GM19351 (cell line): ENCODE measurements at regions not wholly inside any gene's neighbourhood (a gene's known extent, or its start where the extent isn't known, plus 50 kb on each side); places are given as distances from the start of the nearest gene placed in this dataset.
A peak's percentile ranks its signal among the peaks of the same experiment; 100 is the strongest.

Source experiments
- ATAC-seq: cut with Tn5 transposase; IDR thresholded peaks from one replicate; pipeline ENCODE4 v1.9.1; 2021; ENCODE audit warnings: mild to moderate bottlenecking, moderate library complexity; ENCODE audit not compliant: unreplicated experiment

DNA sequence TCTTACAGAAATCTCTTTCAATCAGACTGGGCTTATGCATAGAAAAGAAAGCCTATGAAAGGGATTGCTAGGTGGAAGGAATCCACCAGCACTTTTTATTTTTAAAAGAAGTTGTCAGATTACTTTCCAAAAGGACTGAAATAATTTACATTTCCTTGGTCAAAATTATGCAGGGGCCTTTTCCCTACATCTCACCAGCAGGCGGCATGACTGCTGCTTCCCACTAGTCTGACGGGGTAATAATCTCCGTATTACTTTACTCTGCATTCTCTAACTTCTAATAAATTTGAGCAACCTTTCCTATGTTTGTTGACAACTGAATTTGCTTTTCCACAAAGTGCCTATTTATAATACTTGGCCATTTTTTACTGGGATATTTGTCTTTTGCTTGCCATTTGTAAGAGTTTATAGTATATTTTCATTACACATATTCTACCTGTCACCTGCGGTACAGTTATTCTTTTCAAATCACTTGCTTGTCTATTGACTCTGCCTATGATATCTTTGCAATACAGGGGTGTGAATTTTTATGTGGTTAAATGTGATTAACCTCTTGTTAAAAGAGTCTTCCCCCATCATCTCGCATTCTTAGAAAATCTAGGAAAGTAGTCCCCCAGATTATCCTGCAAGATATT is 51.9 kb upstream of the USP47 start:
- no peak for ATAC-seq

DNA sequence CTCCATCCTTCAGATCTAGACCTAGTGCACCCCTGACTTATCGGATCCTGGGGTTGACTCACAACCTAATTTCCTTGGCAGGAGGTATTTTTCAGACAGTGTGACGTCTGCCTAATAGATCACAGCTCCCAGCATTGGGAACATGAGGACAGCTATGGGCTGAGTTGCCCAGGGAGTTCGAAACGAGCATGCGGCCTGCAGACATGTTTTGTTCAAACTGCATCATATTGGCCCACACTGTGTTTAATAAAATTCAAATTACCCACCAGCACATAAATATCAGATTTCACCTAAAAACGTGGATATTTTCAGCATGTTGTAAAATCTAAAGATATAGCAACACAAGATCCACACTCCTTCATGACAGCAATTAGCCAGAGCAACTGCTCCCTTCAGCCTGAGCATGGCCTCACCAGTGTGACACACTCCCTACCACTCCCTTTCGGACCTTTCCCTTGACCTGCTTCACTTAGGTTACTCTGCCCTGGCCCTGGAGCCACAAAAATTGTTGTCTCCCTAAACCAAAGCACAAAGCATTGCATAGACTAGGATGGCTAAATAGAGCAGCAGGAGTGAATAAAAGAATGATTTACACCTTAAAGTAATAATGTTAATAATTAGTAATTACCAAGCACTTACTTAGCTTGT is 53.6 kb upstream of the USP47 start:
- ATAC-seq: no peak

DNA sequence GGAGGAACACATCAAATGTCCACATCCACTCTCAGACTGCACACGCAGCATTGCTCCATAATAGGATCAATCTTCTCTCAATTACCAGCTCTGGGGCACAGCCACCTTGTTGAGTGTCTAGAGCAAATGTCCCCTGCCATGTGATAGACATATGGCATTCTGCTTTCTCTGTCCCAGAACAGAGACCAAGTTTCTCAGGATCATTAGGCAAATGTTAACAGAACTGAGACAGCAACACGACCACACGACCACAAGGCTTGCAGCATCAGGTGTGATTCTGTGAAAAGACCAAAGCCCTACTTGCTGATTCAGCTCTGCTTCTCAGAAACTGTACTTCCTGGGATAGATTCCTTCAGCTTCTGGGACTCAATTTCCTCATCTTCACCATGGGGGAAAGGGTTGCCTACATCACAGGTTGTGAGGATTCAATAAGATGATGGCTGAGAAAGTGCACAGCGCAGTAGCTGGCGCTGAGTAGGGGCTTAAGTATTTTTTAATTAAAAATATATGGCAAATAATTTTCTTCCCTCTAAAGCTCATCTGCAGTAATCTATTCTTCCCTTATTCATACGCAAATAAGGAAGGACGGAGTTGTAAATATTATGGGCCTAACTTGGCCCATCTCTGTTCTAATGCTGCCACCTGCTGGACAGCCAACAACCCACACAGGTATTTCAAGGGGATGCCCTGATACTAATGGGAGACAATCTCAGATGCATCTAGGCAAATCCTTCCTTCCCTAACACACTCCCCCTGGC is 54.3 kb upstream of the USP47 start:
- ATAC-seq: peak; percentile 80

DNA sequence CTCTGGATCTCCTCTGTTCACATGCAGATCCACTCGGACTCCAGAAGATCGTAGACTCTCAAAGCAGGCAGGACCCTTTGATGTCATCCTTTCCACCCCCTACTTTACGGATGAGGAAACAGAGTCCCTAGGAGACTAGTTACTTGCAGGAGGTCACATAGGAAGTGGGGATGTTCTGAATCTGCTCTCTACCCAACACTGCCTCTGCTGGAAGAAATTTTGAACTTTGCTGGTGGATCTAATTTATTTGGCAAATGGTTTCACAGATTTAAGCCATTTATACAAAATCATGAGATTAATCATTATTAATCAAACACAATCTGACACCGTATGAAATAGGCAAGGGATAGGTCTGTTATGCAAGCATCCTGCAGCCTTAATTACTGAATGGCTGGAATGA is 55.0 kb upstream of the USP47 start:
- no peak for ATAC-seq

DNA sequence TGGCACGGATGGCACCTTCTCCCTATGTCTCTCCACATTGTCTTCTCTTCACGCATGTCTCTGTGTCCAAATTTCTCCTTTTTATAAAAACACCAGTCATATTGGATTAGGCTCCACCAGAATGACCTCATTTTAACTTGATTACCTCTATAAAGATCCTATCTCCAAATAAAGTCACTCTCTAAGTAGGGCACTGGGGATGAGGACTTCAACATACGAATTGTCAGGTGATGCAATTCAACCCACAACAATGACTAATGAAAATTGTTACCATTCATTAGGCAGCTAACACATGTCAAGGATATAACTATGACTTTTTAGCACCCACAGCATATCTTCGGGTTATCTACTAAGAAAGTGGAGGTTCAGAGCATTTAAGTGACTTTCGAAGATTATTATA is 55.5 kb upstream of the USP47 start:
- ATAC-seq: no peak

DNA sequence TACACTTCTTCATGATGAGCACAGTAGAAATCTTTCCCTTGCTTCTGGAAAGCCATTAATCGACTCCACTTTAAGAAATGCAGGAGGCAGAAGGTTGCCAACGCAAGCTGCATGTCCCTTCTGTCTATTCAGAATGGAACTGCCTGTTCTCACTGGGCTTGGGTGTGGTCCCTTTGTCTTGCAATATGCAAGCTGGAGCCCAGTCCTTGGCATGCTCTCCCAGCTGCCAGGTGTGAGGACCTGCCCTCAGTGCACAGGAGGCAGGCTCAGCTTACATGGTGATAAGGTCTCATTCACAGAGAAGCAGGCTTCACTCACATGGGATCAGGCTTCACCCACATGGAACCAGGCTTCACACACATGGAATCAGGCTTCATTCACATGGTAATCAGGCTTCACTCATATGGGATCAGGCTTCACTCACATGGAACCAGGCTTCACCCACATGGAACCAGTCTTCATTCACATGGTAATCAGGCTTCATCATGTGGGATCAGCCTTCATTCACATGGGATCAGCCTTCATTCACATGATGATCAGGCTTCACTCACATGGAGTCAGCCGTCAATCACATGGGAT is 59.2 kb upstream of the USP47 start:
- no peak for ATAC-seq

DNA sequence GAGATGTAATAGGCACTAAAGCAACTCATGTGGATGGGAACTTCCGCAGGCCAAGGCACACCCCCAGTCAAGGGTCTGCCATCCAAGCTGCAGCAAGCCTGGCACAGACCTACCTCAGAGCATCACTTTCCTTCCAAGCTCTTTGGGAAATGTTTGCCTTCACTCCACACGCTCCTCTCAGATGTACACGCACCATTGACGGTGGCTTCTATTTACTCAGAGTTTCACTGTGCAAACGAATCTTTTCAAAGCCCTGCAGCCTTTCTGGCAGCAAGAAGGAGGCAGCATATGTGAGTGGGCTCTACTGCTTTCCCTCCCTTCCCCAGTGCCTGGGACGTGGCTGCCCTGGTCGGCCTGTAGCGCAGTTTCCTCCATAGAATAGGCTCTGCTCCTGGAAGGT is 60.9 kb upstream of the USP47 start:
- ATAC-seq: no peak

DNA sequence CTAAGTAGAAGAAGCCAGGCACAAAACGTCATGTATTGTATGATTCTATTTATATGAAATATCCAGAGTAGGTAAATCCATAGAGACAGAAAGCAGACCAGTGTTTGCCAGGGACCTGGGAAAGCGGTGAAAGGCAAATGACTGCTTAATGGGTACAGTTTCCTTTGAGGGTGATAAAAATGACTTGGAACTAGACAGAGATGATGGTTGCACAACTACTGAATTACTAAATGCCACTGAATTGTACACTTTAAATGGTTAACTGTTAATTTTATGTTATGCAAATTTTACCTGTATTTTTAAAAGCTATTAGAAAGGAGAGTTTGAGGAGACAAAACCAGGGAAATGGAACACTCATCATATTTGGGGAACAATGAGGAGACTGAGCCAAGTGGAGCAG is 61.8 kb upstream of the USP47 start:
- ATAC-seq: no peak

DNA sequence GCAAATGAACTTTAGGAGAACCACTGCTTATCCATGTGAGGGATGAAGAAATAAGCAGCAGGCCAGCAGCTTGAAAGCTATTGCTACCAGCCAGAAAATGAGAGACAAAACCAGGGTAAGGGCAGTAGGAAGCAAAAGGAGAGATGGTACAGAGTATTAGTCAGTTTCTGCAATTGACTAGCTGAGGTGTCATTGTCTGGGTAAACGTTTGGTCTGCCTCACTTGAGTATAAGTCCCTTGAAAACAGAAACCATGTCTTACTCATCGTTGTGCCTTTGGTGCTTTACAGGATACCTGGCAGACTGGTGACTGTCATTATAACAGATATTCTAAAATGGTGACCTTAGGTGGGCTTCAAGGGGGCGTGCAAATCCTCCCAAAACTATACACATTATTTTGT is 63.9 kb upstream of the USP47 start:
- no peak for ATAC-seq

DNA sequence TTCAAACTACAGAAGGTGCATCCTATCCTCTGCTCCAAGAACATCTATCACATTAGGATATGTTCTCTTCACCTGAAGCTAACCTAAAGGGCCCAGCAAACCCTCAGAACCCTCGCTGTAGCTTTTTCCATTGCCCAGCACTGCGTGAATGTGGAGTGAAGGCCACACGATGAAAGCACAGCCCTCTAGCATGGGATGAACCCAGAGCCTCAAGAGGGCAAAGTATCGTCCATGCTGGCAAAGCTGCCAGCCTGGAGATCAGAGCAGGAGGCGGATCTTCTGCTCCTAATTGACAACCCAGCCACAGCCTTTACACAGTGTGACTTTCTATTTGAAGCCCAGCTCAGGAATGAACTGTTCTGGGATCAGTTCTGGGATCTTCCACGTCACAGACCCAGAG is 65.1 kb upstream of the USP47 start:
- no peak for ATAC-seq

DNA sequence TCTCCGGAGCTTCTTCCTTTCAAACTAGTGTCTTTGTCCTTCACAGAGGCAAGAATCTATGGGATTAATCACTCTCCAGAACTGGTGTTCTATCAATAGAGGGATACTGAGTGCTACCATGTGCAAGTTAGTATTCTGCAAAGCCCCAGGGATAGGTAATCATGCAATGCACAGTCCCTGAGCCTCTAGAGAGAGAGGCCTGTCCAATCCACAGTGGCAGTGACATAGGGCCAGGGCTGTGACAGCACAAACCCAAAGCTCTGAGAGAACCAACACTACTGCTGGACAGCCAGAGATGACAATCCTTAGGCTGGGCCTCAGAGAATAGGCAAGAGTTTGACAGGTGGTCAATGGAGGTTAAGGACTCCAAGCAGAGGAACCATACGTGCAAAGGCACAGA is 66.8 kb upstream of the USP47 start:
- no peak for ATAC-seq

DNA sequence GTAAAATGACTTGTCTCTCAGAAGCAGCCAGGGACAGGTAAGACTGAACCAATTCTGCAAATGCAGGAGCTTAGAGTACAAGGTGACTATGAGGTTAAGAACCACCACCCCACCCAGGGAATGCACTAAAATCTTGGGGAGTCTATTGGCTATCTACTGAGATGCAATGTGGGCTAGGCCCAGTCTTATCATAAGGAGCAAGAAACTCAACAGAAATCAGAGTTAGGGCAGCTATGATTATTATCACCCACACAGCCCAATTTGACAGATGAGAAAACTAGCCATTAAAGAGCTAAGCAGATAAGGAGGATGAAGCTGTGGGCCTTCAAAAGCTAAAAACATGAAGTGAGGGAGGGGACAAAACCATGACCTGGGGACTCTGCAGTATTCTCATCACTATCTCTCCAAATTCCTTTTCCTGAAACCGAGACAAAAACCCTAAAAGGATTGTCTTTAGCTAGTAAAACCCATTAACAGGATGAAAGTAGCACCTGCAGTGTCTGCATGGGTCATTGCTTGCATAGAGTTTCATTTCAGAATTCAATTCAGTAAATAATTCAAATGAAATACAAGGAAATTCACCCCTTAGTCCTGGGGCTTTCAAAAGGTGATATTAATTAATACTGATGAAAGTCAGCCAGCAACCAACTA is 68.8 kb upstream of the USP47 start:
- ATAC-seq: no peak

DNA sequence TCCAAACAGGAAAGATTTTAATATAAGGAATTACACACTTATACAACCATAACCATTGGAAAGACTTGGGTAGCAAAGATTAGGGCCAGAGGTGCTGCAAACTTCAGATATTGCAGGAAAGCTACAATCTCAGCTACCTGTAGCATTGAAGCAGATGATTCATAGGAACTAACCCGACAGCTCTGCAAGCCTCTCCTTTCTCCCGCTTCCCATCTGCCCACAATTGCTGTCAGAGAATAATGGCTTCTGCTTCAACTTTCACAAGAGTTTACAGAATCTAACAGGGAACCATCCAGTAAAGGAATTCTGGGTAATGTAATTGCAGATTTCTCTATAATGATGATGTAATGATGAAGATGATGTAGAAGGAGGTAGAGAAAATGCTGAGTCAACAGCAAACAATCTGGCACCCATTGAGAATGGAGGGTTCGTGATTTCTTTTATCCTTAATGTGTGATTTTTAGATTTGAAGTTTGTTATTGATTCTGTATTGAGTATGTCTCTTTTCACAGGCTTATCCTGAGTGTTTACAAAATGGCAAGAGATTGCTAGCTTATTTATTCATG is 70.8 kb upstream of the USP47 start:
- no peak for ATAC-seq

DNA sequence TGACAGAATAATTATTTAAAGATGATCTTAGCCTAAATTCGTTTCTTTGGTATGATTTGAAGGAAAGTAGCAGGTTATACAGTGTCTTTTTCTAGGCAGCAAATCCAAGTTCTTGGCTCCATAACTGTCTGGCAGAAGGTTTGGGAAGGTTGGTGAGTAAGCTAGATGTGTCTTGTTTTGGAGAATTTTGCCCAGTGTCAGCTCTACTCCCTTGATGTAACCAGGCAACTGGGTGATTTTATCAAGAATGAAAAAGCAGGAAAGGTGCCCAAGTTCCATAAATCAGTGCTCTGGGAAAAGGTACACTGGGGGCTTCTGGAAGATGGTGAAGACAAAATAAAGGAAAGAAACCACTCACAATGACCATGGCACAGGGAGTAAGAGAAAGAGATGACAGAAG is 71.5 kb upstream of the USP47 start:
- ATAC-seq: no peak

DNA sequence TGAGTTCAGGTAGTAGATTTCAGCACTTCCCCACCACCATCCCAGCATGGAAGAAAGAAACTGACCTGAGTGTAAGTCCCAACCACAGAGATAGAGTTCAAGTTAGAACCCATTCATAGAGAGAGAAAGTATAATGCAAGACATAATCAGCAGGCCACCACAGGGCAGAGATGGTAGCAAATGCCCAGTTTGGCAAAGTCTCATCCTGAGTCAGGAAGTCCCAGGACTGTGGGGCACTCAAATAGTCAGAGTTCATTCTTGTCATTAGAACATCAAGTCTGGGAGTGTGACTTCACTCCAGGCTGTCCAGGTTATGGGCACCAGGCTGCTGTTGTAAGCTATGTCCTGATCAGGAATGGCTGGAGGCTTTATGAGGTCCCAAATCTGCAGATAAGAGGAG is 72.0 kb upstream of the USP47 start:
- no peak for ATAC-seq

DNA sequence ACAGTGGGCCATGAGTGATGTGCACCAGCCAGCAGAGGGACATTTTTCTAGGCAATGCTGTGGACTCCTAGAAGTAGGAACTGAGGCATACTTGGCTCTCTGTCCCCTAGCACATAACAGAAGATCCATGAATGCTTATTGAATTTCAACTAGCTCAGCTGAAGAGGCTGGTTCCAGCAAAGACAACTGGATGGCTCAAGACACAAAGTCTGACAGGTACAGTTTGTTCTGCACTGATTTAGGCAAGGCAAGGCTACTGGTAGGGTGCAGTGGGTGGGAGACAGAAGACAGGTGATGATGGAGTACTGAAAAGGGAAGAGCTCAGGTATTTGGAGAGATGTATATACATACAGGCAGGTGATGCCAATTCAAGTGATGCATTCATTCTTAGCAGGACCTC is 72.4 kb upstream of the USP47 start:
- no peak for ATAC-seq

DNA sequence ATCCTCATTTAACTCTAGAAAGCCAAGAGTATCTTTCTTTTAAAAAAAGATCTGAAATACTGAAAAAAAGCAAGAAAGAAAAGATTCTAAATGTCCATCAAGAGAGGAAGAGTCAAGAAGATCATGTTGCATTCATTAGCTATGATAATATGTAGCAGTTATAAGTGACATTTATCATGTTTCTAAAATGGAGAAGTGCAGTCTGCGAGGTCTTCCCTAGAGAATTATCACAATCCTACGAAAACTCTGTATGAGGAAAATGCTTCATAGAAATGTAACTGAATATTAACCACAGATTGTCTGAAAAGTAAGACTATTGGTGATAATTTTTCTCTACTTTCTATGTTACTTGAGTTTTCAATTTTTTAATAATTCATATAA is 77.4 kb upstream of the USP47 start:
- no peak for ATAC-seq

DNA sequence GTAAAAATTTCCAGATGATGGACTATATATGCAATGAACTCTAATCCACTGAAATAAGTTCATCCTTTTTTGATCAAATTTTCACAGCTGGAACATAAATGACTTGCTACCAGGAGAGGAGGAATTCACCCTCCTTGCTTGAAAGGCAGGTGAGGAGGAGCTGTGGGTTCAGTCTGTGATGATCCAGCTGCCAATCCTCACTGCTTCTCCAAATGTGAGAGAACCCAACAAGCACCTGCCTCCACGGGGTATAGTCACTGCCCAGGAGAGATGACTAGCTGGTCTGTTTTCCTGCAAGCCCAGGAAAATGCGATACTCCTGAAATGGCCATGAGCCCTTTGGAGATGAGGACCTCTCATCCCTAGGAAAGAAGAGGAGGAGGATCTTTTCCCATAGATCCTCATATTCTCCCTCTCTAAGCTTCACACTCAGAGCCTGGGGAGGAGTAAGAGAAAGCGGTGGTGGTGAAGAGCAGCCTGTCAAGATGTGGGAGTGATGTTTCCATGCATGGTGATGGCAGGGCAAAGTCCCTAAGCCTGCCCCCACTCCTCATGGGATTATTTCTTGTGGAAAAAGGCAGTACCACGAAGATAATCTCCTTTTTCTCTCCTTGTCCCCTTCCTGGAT is 77.9 kb upstream of the USP47 start:
- no peak for ATAC-seq

DNA sequence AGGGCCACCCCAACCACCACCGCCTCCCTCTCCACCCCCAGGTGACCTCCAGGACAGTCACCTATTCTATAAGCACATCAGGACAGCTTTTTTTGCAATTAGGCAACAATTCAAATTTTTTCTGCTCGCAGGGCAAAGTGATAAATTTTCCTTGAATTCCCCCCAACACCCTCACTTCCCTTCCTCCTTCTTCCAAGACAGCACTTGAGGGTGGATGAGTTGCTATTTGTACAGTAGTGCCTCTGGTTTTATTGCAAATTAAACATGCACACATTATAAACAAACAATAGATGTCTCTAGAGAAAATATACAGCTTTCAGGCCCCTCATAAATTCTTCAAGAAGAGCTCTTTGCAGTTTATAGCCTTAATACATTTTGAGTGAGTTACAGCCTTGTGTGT is 80.9 kb upstream of the USP47 start:
- ATAC-seq: no peak

DNA sequence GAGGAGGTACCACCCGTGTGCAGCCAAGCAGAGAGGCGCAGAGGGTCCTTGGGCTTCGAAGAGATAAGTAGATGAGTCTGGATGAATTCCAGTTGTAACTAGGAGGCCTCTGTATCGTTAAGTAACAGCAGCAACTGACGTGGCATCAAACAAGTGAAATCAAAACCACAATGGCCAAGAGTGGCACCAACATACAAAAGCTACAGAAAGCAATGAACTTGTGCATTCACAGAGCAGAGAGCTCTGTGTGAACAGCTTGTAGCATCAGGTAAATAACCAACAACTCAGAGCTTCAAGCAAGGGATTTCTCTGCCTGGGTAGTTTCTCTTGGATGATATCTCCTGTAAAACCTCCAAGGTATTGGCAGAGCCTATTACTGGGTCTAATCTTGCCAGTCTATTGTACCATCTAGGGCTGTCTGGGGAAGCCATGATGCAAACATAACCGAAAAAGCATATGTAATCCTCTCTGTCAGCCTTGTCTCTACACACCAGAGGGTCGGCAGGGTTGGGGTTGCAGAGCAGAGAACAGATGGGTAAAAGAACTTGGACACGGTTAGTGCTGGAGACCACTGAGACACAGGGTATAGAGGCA is 83.1 kb upstream of the USP47 start:
- no peak for ATAC-seq
